ENCODE measurements at regions not wholly inside any gene's neighbourhood (a gene's known extent, or its start where the extent isn't known, plus 50 kb on each side); places are given as distances from the start of the nearest gene placed in this dataset.

GRCh38 chr2:111667542-111668273, 216.3 kb downstream of the ANAPC1 start:
- TF ChIP-seq POLR2A (IDR thresholded peaks at IDR 0.05; ENCODE audit: low read depth, low read length) (no peak), TAF1 (IDR thresholded peaks at IDR 0.05; ENCODE audit: low read depth, low read length) (no peak), POLR2AphosphoS5 (IDR thresholded peaks at IDR 0.05; ENCODE audit: low read depth, low read length) (no peak), SPI1 (IDR thresholded peaks at IDR 0.05; ENCODE audit: low read depth, low read length) (no peak), PAX5 (IDR thresholded peaks at IDR 0.05; ENCODE audit: insufficient read depth, low read length, severe bottlenecking) (no peak), POU2F2 (IDR thresholded peaks at IDR 0.05; ENCODE audit: low read depth, low read length) (no peak)

Data from GM12891 (cell line).